ENCODE measurements at regions not wholly inside any gene's neighbourhood (a gene's known extent, or its start where the extent isn't known, plus 50 kb on each side); places are given as distances from the start of the nearest gene placed in this dataset.

DNA sequence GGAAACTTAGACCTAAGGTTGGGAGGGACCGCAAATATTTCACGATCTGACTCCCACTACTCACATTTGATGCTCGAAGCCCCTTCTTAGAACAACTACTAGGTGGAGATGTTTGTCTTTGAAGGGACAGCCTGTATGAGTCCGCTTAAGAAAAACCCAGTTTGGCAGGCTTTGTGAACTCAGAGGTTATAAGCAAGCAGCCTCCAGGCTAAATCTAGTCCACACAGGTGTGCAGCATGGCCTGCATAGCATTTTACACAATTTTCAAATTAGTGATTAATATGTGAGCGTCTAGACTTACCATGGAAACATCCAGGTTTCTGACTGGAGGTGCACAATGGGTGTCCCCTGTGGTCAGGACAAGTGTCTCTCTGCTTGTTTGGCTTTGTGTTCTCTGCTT, 127.1 kb downstream of the KIF4B start:
- no peak for TF ChIP-seq POLR2AphosphoS5 (IDR thresholded peaks at IDR 0.05)
- TF ChIP-seq, protein P1, sequence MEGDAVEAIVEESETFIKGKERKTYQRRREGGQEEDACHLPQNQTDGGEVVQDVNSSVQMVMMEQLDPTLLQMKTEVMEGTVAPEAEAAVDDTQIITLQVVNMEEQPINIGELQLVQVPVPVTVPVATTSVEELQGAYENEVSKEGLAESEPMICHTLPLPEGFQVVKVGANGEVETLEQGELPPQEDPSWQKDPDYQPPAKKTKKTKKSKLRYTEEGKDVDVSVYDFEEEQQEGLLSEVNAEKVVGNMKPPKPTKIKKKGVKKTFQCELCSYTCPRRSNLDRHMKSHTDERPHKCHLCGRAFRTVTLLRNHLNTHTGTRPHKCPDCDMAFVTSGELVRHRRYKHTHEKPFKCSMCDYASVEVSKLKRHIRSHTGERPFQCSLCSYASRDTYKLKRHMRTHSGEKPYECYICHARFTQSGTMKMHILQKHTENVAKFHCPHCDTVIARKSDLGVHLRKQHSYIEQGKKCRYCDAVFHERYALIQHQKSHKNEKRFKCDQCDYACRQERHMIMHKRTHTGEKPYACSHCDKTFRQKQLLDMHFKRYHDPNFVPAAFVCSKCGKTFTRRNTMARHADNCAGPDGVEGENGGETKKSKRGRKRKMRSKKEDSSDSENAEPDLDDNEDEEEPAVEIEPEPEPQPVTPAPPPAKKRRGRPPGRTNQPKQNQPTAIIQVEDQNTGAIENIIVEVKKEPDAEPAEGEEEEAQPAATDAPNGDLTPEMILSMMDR (IDR thresholded peaks at IDR 0.05) = no peak
